GM12874 (cell line): ENCODE measurements at regions not wholly inside any gene's neighbourhood (a gene's known extent, or its start where the extent isn't known, plus 50 kb on each side); places are given as distances from the start of the nearest gene placed in this dataset.
A peak's percentile ranks its signal among the peaks of the same experiment; 100 is the strongest.

Experiments
- TF ChIP-seq, protein P1 (sequence below): IDR thresholded peaks from 2 replicates; pipeline ENCODE4 v1.5.1; 2011; ENCODE audit warnings: low read depth, mild to moderate bottlenecking, control low read depth, low read length, moderate library complexity; ENCODE audit not compliant: insufficient read depth

DNA sequence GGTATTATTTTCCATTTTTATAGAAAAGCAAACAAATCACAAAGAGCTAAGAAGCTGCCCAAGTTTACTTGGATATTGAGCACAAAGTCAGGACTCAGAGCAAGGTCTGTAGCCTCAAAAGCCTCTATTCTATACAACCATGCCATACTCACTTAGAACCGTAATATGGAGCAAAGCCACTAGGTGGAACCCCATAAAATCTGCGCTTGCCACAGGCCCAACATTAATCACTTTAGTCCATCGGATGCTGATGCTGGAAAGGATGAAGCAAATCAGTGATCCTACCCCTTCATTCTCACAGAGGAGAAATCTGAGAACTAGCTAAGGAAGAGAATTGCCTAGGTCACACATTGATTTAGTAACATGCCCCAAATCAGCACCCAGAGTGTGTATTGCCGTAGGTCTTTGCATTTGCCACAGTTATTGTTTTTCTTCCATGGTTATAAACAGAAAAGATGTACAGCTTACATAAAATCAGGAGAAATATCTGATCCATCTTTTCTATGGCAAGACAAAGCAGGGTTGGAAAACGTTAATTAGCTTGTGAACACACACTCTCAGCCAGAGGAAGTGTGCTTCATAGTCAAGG is 56.7 kb upstream of the RAB38 start:
- TF ChIP-seq, protein P1, sequence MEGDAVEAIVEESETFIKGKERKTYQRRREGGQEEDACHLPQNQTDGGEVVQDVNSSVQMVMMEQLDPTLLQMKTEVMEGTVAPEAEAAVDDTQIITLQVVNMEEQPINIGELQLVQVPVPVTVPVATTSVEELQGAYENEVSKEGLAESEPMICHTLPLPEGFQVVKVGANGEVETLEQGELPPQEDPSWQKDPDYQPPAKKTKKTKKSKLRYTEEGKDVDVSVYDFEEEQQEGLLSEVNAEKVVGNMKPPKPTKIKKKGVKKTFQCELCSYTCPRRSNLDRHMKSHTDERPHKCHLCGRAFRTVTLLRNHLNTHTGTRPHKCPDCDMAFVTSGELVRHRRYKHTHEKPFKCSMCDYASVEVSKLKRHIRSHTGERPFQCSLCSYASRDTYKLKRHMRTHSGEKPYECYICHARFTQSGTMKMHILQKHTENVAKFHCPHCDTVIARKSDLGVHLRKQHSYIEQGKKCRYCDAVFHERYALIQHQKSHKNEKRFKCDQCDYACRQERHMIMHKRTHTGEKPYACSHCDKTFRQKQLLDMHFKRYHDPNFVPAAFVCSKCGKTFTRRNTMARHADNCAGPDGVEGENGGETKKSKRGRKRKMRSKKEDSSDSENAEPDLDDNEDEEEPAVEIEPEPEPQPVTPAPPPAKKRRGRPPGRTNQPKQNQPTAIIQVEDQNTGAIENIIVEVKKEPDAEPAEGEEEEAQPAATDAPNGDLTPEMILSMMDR, result peak; percentile 57; the same call in 1 of the 2 replicates

GRCh38 chr11:88229303-88229702 is 54.1 kb upstream of the RAB38 start:
- TF ChIP-seq, protein P1, result no peak
